CD4-positive, alpha-beta T cell (primary cell): ENCODE measurements at regions not wholly inside any gene's neighbourhood (a gene's known extent, or its start where the extent isn't known, plus 50 kb on each side); places are given as distances from the start of the nearest gene placed in this dataset.

Source experiments
- ATAC-seq: fragments of 200-7000 bp; cut with Tn5 transposase; one replicate; pipeline ENCODE4 v1.10.0; 2022; ENCODE audit warnings: mild to moderate bottlenecking; ENCODE audit not compliant: poor library complexity
- CTCF ChIA-PET: fragments of 350-600 bp; sonication (Branson Sonifier 250); formaldehyde crosslinking; loops from one replicate; lab custom pipeline; 2021; ENCODE audit warnings: antibody characterized with exemption, inconsistent platforms; lab: Charles Lee
- POLR2A ChIA-PET: fragments of 350-600 bp; sonication (Branson Sonifier 250); formaldehyde crosslinking; loops from one replicate; lab custom pipeline; 2021; ENCODE audit warnings: antibody characterized with exemption, inconsistent platforms; lab: Charles Lee
- DNase-seq, 14 experiments: peaks; one replicate each; pipeline ENCODE4 v3.0.0-alpha.2; 2013 to 2020; ENCODE audit warnings: mixed read lengths in 2 of 14
- H3K27ac ChIP-seq, 2 donors: one replicate each; pipeline versions ENCODE4 v1.5.1 to v1.7.0; 2013; ENCODE audit warnings: low read length in 2 of 2, low read depth in 1 of 2, mild to moderate bottlenecking in 1 of 2
- H3K27me3 ChIP-seq, 2 experiments: 1 replicate in 1 of 2; 2 replicates in 1 of 2; pipeline versions ENCODE4 v1.6.1 to v1.7.0; 2013; ENCODE audit warnings: low read length in 2 of 2, control low read depth in 1 of 2, mild to moderate bottlenecking in 1 of 2, moderate library complexity in 1 of 2; ENCODE audit not compliant: insufficient read depth in 2 of 2, control insufficient read depth in 1 of 2
- H3K36me3 ChIP-seq: one replicate; pipeline ENCODE4 v1.6.1; 2013; ENCODE audit warnings: low read length, control low read depth; ENCODE audit not compliant: insufficient read depth
- H3K4me1 ChIP-seq: one replicate; pipeline ENCODE4 v1.6.1; 2013; ENCODE audit warnings: low read length, control low read depth; ENCODE audit not compliant: insufficient read depth
- H3K4me3 ChIP-seq: one replicate; pipeline ENCODE4 v1.5.1; 2013; ENCODE audit warnings: mild to moderate bottlenecking, low read length, moderate library complexity
- H3K9me3 ChIP-seq, 2 experiments: 1 replicate in 1 of 2; 2 replicates in 1 of 2; pipeline versions ENCODE4 v1.6.1 to v1.7.0; 2013; ENCODE audit warnings: low read length in 2 of 2, mild to moderate bottlenecking in 2 of 2, control low read depth in 1 of 2, moderate library complexity in 1 of 2; ENCODE audit not compliant: control insufficient read depth in 1 of 2, insufficient read depth in 1 of 2
- H3K27ac Mint-ChIP-seq: one replicate; pipeline ENCODE4 v1.8.0; 2020; ENCODE audit warnings: mixed read lengths
- H3K27me3 Mint-ChIP-seq: one replicate; pipeline ENCODE4 v1.8.0; 2021; ENCODE audit warnings: mixed read lengths
- H3K36me3 Mint-ChIP-seq: one replicate; pipeline ENCODE4 v1.8.0; 2021; ENCODE audit warnings: low read depth, mixed read lengths
- H3K4me1 Mint-ChIP-seq: one replicate; pipeline ENCODE4 v1.8.0; 2021; ENCODE audit warnings: low read depth, mixed read lengths
- H3K4me3 Mint-ChIP-seq: one replicate; pipeline ENCODE4 v1.8.0; 2020; ENCODE audit warnings: mild to moderate bottlenecking, mixed read lengths
- H3K9me3 Mint-ChIP-seq: one replicate; pipeline ENCODE4 v1.8.0; 2020; ENCODE audit warnings: mixed read lengths
- intact Hi-C, 2 experiments: fragments of 100-400 bp; cut with DNase I in 1 of 2; cut with micrococcal nuclease in 1 of 2; formaldehyde crosslinking; loops; one replicate each; pipeline versions ENCODE4 v1.15.1 to v1.9.0; 2023 to 2025; cut with DNase I, micrococcal nuclease
- TF ChIP-seq, protein P1 (sequence below): fragments of 200-600 bp; IDR thresholded peaks from one replicate; pipeline ENCODE4 v1.8.0; 2022; ENCODE audit warnings: antibody characterized with exemption, mild to moderate bottlenecking

DNA sequence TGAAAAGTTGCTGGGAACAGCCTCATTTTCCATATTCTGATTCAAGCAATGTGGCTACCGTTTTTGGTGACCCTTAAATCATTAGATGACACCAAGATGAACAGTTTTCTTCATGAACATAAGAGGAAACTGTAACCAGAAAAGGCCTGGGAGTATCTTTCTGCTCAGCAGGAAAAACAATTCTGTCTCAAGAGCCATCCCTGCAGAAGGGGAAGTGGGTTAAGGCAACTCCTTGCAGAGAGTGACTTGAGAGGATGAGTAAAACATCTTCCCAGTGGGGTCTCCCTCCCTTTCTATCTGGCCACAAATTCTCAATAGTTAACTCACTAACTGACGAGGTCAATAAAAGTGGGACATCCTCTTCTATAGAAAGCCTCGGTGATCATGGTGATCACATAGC, 187.6 kb upstream of the NRIP1 start:
- no peak overlapping the region for H3K4me3 ChIP-seq
- ATAC-seq (no peak), DNase-seq (peak in 2 of 14 experiments; percentile 3 to 10)
- H3K36me3 ChIP-seq, result no peaks in the 10 kb centered on the region
- no peaks in the 10 kb centered on the region for H3K27me3 ChIP-seq
- H3K4me3 Mint-ChIP-seq, result no peak overlapping the region
- no peaks in the 10 kb centered on the region for H3K9me3 ChIP-seq
- ChIA-PET POLR2A (no interaction called here), CTCF (no interaction called here)
- no peak overlapping the region for H3K27ac ChIP-seq
- no peaks in the 10 kb centered on the region for H3K4me1 ChIP-seq
- no peaks in the 10 kb centered on the region for H3K27me3 Mint-ChIP-seq
- H3K4me1 Mint-ChIP-seq, result no peaks in the 10 kb centered on the region
- intact Hi-C loops, result no loop called here
- no peaks in the 10 kb centered on the region for H3K36me3 Mint-ChIP-seq
- H3K27ac Mint-ChIP-seq, result no peak overlapping the region
- TF ChIP-seq, protein P1, sequence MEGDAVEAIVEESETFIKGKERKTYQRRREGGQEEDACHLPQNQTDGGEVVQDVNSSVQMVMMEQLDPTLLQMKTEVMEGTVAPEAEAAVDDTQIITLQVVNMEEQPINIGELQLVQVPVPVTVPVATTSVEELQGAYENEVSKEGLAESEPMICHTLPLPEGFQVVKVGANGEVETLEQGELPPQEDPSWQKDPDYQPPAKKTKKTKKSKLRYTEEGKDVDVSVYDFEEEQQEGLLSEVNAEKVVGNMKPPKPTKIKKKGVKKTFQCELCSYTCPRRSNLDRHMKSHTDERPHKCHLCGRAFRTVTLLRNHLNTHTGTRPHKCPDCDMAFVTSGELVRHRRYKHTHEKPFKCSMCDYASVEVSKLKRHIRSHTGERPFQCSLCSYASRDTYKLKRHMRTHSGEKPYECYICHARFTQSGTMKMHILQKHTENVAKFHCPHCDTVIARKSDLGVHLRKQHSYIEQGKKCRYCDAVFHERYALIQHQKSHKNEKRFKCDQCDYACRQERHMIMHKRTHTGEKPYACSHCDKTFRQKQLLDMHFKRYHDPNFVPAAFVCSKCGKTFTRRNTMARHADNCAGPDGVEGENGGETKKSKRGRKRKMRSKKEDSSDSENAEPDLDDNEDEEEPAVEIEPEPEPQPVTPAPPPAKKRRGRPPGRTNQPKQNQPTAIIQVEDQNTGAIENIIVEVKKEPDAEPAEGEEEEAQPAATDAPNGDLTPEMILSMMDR, result no peak
- H3K9me3 Mint-ChIP-seq, result no peaks in the 10 kb centered on the region

DNA sequence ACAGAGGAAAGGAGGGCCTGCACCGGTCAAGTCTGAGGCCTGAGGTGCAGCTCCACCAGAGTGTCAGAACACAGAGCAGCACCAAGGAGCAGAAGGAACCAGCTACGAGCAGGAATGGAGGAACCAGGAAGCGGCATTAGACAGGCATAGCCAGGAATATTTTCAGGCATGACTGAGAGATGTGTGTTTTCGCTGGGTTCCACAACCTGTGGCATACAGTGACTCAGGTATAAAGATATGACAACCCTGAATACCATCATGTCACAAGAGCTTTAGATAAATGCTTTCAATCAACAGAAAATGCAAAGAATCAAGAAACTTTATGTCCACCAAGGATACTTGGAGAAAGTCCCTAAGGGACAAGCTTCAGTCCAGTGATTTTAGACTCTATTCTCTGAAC, 189.3 kb upstream of the NRIP1 start:
- no peak overlapping the region for H3K4me3 Mint-ChIP-seq
- no peak overlapping the region for H3K27ac ChIP-seq

DNA sequence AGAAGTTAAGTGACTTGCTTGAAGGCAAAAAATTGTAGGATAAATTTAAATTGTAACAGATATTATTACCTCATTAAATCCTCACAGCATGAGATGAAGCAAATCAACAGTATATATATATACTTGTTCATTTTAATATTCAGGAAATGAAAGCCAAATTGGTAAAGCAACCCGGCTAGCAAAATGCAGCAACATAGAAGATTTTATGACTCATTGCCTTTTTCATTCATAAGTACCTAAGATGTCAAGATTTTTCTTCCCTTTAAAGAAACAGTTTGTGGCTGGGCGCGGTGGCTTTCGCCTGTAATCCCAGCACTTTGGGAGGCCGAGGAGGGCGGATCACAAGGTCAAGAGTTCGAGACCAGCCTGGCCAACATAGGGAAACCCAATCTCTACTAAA, 190.5 kb upstream of the NRIP1 start:
- Mint-ChIP-seq H3K36me3 (no peaks in the 10 kb centered on the region), H3K4me3 (no peak overlapping the region), H3K27me3 (no peaks in the 10 kb centered on the region), H3K9me3 (no peaks in the 10 kb centered on the region), H3K4me1 (peaks cover 5% of the 10 kb centered on the region), H3K27ac (no peak overlapping the region)
- intact Hi-C loops, result no loop called here
- Histone ChIP-seq H3K27me3 (no peaks in the 10 kb centered on the region), H3K36me3 (no peaks in the 10 kb centered on the region), H3K4me3 (no peak overlapping the region), H3K4me1 (no peaks in the 10 kb centered on the region), H3K27ac (no peak overlapping the region), H3K9me3 (no peaks in the 10 kb centered on the region)
- DNase-seq, result peak in 1 of 14 experiments; percentile 1
- TF ChIP-seq, protein P1, result no peak
- ATAC-seq, result no peak
- POLR2A ChIA-PET, result no interaction called here
- CTCF ChIA-PET, result no interaction called here

More for the DNA sequence above, 189.3 kb upstream of the NRIP1 start:
- Mint-ChIP-seq H3K9me3 (no peaks in the 10 kb centered on the region), H3K27ac (no peak overlapping the region), H3K4me1 (no peaks in the 10 kb centered on the region), H3K27me3 (no peaks in the 10 kb centered on the region), H3K36me3 (no peaks in the 10 kb centered on the region)
- H3K36me3 ChIP-seq, result no peaks in the 10 kb centered on the region
- ATAC-seq, result no peak
- no peak for DNase-seq
- CTCF ChIA-PET, result interaction anchor here (0.6 to 1.1 kb wide), 2 partner anchors 21 to 331 kb away, joined by 3 read pairs; no protein-coding TSS in a partner anchor
- no peaks in the 10 kb centered on the region for H3K27me3 ChIP-seq
- no peak overlapping the region for H3K4me3 ChIP-seq
- POLR2A ChIA-PET, result no interaction called here
- H3K4me1 ChIP-seq, result no peaks in the 10 kb centered on the region
- TF ChIP-seq, protein P1, result no peak
- H3K9me3 ChIP-seq, result no peaks in the 10 kb centered on the region
- intact Hi-C loops, result no loop called here
